ENCODE measurements at regions not wholly inside any gene's neighbourhood (a gene's known extent, or its start where the extent isn't known, plus 50 kb on each side); places are given as distances from the start of the nearest gene placed in this dataset.

DNA sequence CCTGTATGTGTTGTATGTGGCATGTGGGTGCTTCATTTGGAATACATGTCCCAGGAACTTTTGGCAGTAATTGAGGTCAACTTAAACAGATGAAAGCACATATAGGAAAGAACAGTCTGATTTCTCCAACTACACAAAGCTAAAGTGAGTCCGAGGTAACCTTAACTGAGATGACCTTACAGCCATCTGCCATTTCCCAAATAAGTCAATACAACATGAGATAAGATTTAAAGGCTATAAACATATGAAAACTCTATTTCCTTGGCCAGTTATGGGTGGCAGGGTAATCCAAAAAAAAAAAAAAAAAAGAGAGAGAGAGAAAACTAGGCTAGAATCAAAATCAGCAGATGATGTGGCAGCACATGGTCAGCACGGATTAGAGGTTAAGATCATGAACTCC lies 1068.3 kb downstream of the KHDRBS2 start:
- TF ChIP-seq, protein P1, sequence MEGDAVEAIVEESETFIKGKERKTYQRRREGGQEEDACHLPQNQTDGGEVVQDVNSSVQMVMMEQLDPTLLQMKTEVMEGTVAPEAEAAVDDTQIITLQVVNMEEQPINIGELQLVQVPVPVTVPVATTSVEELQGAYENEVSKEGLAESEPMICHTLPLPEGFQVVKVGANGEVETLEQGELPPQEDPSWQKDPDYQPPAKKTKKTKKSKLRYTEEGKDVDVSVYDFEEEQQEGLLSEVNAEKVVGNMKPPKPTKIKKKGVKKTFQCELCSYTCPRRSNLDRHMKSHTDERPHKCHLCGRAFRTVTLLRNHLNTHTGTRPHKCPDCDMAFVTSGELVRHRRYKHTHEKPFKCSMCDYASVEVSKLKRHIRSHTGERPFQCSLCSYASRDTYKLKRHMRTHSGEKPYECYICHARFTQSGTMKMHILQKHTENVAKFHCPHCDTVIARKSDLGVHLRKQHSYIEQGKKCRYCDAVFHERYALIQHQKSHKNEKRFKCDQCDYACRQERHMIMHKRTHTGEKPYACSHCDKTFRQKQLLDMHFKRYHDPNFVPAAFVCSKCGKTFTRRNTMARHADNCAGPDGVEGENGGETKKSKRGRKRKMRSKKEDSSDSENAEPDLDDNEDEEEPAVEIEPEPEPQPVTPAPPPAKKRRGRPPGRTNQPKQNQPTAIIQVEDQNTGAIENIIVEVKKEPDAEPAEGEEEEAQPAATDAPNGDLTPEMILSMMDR (IDR thresholded peaks at IDR 0.05): no peak
- no peak for TF ChIP-seq POLR2A (IDR thresholded peaks at IDR 0.05)

Data from heart left ventricle (tissue), 13 donors.